AG09309 (cell line): ENCODE measurements at regions not wholly inside any gene's neighbourhood (a gene's known extent, or its start where the extent isn't known, plus 50 kb on each side); places are given as distances from the start of the nearest gene placed in this dataset.
A peak's percentile ranks its signal among the peaks of the same experiment; 100 is the strongest.
"Not testable (repeated sequence)": the region's sequence is repeated elsewhere in the genome, so short reads cannot be mapped to it uniquely, and the experiment has no call there.

ENCODE experiments used
- DNase-seq: peaks from one replicate; pipeline ENCODE4 v3.0.0-alpha.2; 2010; ENCODE audit warnings: low read depth
- H3K4me3 ChIP-seq: 2 replicates; pipeline ENCODE4 v1.5.1; 2011; ENCODE audit warnings: mild to moderate bottlenecking, low read depth, low read length, moderate library complexity; ENCODE audit not compliant: control insufficient read depth
- CTCF ChIP-seq: IDR thresholded peaks from 2 replicates; pipeline ENCODE4 v1.5.1; 2011; ENCODE audit warnings: mild to moderate bottlenecking, low read depth, low read length, inconsistent platforms; ENCODE audit not compliant: insufficient read depth, control insufficient read depth; ENCODE audit errors: missing control alignments

GRCh38 chr6:49300443-49300842, 162.6 kb downstream of the MMUT start:
- TF ChIP-seq CTCF = no peak
- H3K4me3 ChIP-seq = no peak overlapping the region
- no peak for DNase-seq

GRCh38 chr6:49299279-49299678, 163.8 kb downstream of the MMUT start:
- H3K4me3 ChIP-seq = no peak overlapping the region
- DNase-seq = peak; percentile 0
- no peak for TF ChIP-seq CTCF

GRCh38 chr6:49284180-49284579, 178.9 kb downstream of the MMUT start:
- DNase-seq = no peak
- H3K4me3 ChIP-seq = no peak overlapping the region
- TF ChIP-seq CTCF = no peak

DNA sequence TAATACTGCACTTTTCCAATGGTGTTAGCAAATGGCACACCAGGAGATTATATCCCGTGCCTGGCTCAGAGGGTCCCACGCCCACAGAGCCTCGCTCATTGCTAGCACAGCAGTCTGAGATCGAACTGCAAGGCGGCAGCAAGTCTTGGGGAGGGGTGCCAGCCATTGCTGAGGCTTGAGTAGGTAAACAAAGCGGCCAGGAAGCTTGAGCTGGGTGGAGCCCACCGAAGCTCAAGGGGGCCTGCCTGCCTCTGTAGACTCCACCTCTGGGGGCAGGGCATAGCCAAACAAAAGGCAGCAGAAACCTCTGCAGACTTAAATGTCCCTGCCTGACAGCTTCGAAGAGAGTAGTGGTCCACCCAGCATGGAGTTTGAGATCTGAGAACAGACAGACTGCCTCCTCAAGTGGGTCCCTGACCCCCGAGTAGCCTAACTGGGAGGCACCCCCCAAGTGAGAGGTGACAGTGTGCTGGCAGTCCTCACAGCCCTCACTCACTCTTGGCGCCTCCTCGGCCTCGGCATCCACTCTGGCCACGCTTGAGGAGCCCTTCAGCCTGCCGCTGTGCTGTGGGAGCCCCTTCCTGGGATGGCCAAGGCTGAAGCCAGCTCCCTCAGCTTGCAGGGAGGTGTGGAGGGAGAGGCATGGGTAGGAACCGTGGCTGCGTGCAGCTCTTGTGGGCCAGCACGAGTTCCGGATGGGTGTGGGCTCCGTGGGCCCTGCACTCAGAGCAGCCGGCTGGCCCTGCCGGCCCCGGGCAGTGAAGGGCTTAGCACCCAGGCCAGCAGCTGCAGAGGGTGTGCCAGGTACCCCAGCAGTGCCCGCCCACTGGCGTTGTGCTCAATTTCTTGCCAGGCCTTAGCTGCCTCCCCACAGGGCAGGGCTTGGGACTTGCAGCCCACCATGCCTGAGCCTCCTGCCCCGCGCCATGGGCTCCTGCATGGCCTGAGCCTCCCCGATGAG, 188.0 kb downstream of the MMUT start:
- not testable (repeated sequence) for DNase-seq, H3K4me3 ChIP-seq

GRCh38 chr6:49269190-49269589, 193.9 kb downstream of the MMUT start:
- DNase-seq = peak; percentile 13
- H3K4me3 ChIP-seq = no peak overlapping the region
- no peak for TF ChIP-seq CTCF

GRCh38 chr6:49264909-49265308, 198.1 kb downstream of the MMUT start:
- no peak overlapping the region for H3K4me3 ChIP-seq
- no peak for TF ChIP-seq CTCF
- no peak for DNase-seq

DNA sequence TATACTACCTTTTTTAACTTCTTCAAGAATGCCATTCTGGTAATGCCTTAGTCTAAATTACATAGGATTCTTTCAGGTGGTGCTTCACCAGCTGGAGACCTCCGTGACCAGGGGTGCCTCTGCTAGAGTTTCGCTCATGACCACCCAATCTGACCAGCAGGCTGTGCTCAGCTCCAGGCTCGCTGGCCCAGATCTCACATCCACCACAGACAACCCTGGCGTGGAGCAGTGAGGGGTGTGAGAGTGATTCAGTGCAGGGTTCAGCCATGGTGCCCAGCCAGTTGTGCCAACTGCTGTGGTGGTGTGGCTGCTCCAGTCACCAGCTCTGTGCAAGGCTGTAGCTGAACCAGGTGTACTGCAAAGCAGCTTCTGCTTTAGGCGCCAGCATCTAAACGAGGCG, 198.6 kb downstream of the MMUT start:
- no peak for DNase-seq
- H3K4me3 ChIP-seq = no peak overlapping the region
- no peak for TF ChIP-seq CTCF
